Posterior cingulate gyrus (tissue), 11 donors: ENCODE measurements at regions not wholly inside any gene's neighbourhood (a gene's known extent, or its start where the extent isn't known, plus 50 kb on each side); places are given as distances from the start of the nearest gene placed in this dataset.
"Not testable (repeated sequence)": the region's sequence is repeated elsewhere in the genome, so short reads cannot be mapped to it uniquely, and the experiment has no call there.

Experiments used
- DNase-seq, 10 donors: peaks; one replicate each; pipeline versions ENCODE4 v3.0.0 to v3.0.0-alpha.2; 2020 to 2021; ENCODE audit warnings: mixed read lengths in 3 of 10
- intact Hi-C: fragments of 100-400 bp; cut with DNase I; formaldehyde crosslinking; loops from one replicate; pipeline ENCODE4 v1.15.1; 2023

GRCh38 chr6:44038543-44039065 is 88.6 kb downstream of the MRPL14 start:
- intact Hi-C loops = no loop called here

GRCh38 chr6:44037847-44038542 is 89.3 kb downstream of the MRPL14 start:
- intact Hi-C loops = no loop called here

More at GRCh38 chr6:44038543-44039065, 88.6 kb downstream of the MRPL14 start:
- peak in 1 of 10 donors; percentile 43 for DNase-seq

GRCh38 chr6:44037276-44037675 is 90.0 kb downstream of the MRPL14 start:
- peak in 1 of 10 donors; percentile 49 for DNase-seq
- intact Hi-C loops = not testable (repeated sequence)

More at GRCh38 chr6:44037847-44038542, 89.3 kb downstream of the MRPL14 start:
- peak in 2 of 10 donors; percentile 27 to 37 for DNase-seq

GRCh38 chr6:44036699-44037101 is 90.6 kb downstream of the MRPL14 start:
- DNase-seq = peak in 2 of 10 donors; percentile 22 to 49
- intact Hi-C loops = no loop called here

GRCh38 chr6:44036196-44036595 is 91.1 kb downstream of the MRPL14 start:
- intact Hi-C loops = no loop called here
- peak in 1 of 10 donors; percentile 13 for DNase-seq

- peak in 1 of 10 donors; percentile 3 for DNase-seq
- intact Hi-C loops = no loop called here
These were observed 91.6 kb downstream of the MRPL14 start for GRCh38 chr6:44035621-44036020.

GRCh38 chr6:44034931-44035345 is 92.3 kb downstream of the MRPL14 start:
- intact Hi-C loops = no loop called here
- DNase-seq = peak in 1 of 10 donors; percentile 3

GRCh38 chr6:44034391-44034861 is 92.8 kb downstream of the MRPL14 start:
- DNase-seq = peak in 2 of 10 donors; percentile 69
- intact Hi-C loops = no loop called here

GRCh38 chr6:44030812-44031454 is 96.3 kb downstream of the MRPL14 start:
- intact Hi-C loops = no loop called here
- peak in 2 of 10 donors; percentile 17 to 26 for DNase-seq

- intact Hi-C loops = no loop called here
- DNase-seq = peak in 2 of 10 donors; percentile 32 to 48
These were observed 97.6 kb downstream of the MRPL14 start for GRCh38 chr6:44029444-44030185.

GRCh38 chr6:44028789-44029310 is 98.4 kb downstream of the MRPL14 start:
- intact Hi-C loops = no loop called here
- peak in 1 of 10 donors; percentile 0 for DNase-seq

- intact Hi-C loops = no loop called here
These were observed 102.0 kb downstream of the MRPL14 start for GRCh38 chr6:44025226-44025625.

GRCh38 chr6:44024574-44025219 is 102.6 kb downstream of the MRPL14 start:
- no peak for DNase-seq
- intact Hi-C loops = no loop called here

More at GRCh38 chr6:44025226-44025625, 102.0 kb downstream of the MRPL14 start:
- no peak for DNase-seq

- DNase-seq = no peak
- intact Hi-C loops = no loop called here
These were observed 103.4 kb downstream of the MRPL14 start for GRCh38 chr6:44023586-44024454.

- intact Hi-C loops = no loop called here
- DNase-seq = no peak
These were observed 104.4 kb downstream of the MRPL14 start for GRCh38 chr6:44022671-44023352.

- no peak for DNase-seq
- intact Hi-C loops = no loop called here
These were observed 105.0 kb downstream of the MRPL14 start for GRCh38 chr6:44022296-44022661.

- intact Hi-C loops = no loop called here
- peak in 1 of 10 donors; percentile 53 for DNase-seq
These were observed 105.5 kb downstream of the MRPL14 start for GRCh38 chr6:44021589-44022295.
